ENCODE measurements at regions not wholly inside any gene's neighbourhood (a gene's known extent, or its start where the extent isn't known, plus 50 kb on each side); places are given as distances from the start of the nearest gene placed in this dataset.

DNA sequence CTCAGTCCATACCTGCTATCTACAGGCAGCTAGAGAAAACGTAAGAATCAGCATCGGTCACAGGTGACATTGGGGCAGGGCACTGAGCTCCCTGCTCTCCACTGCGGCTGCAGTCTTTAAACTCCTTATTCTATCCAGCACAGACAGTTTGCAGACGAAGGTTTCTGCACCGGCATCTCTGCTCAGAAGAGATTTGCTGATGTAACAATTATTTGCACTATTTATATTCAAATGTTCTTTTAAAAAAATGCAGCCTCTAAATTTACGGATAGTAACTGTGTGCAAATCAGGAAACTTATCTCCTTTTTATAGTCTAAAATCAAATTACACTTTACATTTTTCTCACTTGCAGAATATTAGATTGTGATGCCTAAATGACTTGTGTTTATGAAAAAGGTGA, 671.0 kb downstream of the VRK1 start:
- TF ChIP-seq CTCF (tag by site-specific recombination; IDR thresholded peaks at IDR 0.05) (no peak), ZNF677 (tag by site-specific recombination; IDR thresholded peaks at IDR 0.05) (no peak), ZNF792 (tag by site-specific recombination; IDR thresholded peaks at IDR 0.05) (no peak), ZBTB7A (tag by site-specific recombination; IDR thresholded peaks at IDR 0.05; ENCODE audit: low read depth) (no peak), ZNF423 (tag by site-specific recombination; IDR thresholded peaks at IDR 0.05) (no peak), ZFP69B (tag by site-specific recombination; IDR thresholded peaks at IDR 0.05) (no peak), ZNF518A (tag by site-specific recombination; conservative IDR thresholded peaks at IDR 0.05; ENCODE audit: low read depth) (no peak), ZFP3 (tag by site-specific recombination; IDR thresholded peaks at IDR 0.05; ENCODE audit: low read depth) (no peak), ZNF701 (tag by site-specific recombination; IDR thresholded peaks at IDR 0.05) (no peak), ZNF174 (tag by site-specific recombination; IDR thresholded peaks at IDR 0.05) (no peak), ZNF426 (tag by site-specific recombination; IDR thresholded peaks at IDR 0.05) (no peak)
